GM10248 (cell line): ENCODE measurements at regions not wholly inside any gene's neighbourhood (a gene's known extent, or its start where the extent isn't known, plus 50 kb on each side); places are given as distances from the start of the nearest gene placed in this dataset.

ENCODE experiments used
- CTCF ChIA-PET: fragments of 300-600 bp; sonication (Branson Sonifier 250); formaldehyde crosslinking; extraction: SDS; loops from one replicate; lab custom pipeline; 2021; ENCODE audit warnings: antibody characterized with exemption; lab: Yijun Ruan, JAX
- POLR2A ChIA-PET: fragments of 350-650 bp; sonication (Branson Sonifier 250); formaldehyde crosslinking; extraction: SDS; loops from one replicate; lab custom pipeline; 2020; ENCODE audit warnings: antibody characterized with exemption; lab: Yijun Ruan, JAX
- DNase-seq: peaks from one replicate; pipeline ENCODE4 v3.0.0; 2012; ENCODE audit errors: extremely low spot score
- CTCF ChIP-seq: IDR thresholded peaks from 2 replicates; pipeline ENCODE4 v1.5.1; 2012; ENCODE audit warnings: mild to moderate bottlenecking, low read depth; ENCODE audit errors: extremely low read depth, missing control alignments, control extremely low read depth

- no peak for DNase-seq
- CTCF ChIA-PET, result no interaction called here
- TF ChIP-seq CTCF, result no peak
- POLR2A ChIA-PET, result no interaction called here
These were observed 632.0 kb downstream of the BRD1 start for GRCh38 chr22:49195636-49196035.

- DNase-seq, result no peak
- ChIA-PET POLR2A (no interaction called here), CTCF (no interaction called here)
- TF ChIP-seq CTCF, result no peak
These were observed 633.7 kb downstream of the BRD1 start for GRCh38 chr22:49193901-49194465.

- DNase-seq, result no peak
- TF ChIP-seq CTCF, result no peak
- CTCF ChIA-PET, result no interaction called here
- POLR2A ChIA-PET, result no interaction called here
These were observed 634.3 kb downstream of the BRD1 start for GRCh38 chr22:49193348-49193747.

GRCh38 chr22:49192857-49193250, 634.8 kb downstream of the BRD1 start:
- POLR2A ChIA-PET, result no interaction called here
- no peak for DNase-seq
- CTCF ChIA-PET, result no interaction called here
- TF ChIP-seq CTCF, result no peak

DNA sequence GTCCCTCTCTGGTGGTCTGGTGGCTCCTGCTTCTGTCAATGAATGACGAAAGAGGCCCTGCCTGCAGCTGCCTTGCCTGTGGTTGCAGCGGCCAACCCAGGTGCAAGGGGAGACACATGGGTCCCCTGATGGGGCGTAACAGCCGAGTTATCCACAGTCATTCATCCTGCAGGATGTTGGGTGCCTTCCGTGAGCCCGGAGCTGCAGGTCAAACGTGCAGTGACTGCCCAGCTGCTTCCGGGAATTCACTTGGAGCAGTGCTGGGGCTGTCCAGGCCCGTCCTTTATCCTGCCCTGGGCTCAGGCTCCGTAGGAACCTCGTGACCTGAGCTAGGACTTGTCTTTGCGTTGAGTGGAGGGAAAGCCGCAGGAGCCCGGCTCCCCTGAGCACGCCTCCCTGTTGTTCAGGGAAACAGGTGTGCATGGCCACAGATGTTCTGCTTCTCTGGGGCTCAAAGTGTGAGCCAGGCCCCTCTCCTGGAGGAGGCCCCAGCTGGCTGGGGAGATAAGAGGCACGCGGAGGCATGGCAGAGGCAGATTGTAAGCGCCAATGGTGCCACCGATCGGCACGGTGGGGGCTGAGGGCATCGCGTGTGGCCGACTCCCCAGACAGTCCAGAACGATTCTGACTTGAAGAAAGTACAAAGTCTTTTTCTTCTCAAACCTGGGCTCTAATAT, 635.4 kb downstream of the BRD1 start:
- no peak for TF ChIP-seq CTCF
- ChIA-PET POLR2A (no interaction called here), CTCF (no interaction called here)
- DNase-seq, result no peak

GRCh38 chr22:49191506-49191980, 636.1 kb downstream of the BRD1 start:
- DNase-seq, result no peak
- CTCF ChIA-PET, result no interaction called here
- TF ChIP-seq CTCF, result no peak
- POLR2A ChIA-PET, result no interaction called here
